Islet precursor cell (in vitro differentiated cells): ENCODE measurements at regions not wholly inside any gene's neighbourhood (a gene's known extent, or its start where the extent isn't known, plus 50 kb on each side); places are given as distances from the start of the nearest gene placed in this dataset.

ENCODE experiments used
- DNase-seq: peaks from one replicate; pipeline ENCODE4 v3.0.0-alpha.2; 2018

DNA sequence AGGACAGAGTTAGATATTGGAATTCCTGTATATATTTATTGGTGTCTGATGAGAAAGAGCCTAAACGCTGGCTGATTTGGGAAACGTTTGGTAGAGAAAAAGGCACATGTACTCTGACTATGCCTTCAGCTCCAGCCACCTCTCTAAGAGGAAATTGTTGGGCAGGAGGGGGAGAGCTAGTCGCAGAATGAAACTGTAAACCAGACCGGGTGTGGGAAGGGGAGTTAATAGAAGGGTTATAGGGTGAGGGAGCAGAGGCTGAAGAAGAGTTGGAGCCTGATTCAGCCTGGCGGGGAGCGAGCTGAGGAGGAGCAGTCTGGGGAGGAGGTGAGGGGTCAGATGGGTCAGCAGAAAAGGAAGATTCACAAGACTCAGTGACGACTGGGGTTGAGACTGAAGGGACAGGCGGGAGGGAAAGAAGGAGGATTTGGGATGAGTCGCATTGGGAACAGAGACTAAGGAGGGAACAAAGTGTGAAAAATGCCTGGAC lies 54.2 kb upstream of the RHOU start:
- DNase-seq: peak; percentile 57

DNA sequence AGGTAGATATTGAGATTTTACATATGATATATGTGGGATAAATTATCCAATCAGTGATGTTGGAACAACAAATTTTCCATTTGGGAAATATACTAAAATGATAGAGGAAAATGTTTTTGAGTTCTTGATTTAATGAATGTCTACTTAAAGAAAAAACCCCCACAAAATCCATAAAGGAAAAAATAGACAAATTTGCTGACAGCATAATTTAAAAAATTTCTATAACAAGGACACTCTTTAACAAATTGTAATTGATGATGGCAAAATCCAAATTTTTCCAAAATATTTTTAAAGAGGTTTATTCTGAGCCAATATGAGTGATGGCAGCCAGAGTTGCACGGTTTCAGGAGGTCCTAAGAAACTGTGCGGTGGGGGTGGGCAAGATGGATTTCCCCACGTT lies 51.9 kb upstream of the RHOU start:
- DNase-seq: no peak

DNA sequence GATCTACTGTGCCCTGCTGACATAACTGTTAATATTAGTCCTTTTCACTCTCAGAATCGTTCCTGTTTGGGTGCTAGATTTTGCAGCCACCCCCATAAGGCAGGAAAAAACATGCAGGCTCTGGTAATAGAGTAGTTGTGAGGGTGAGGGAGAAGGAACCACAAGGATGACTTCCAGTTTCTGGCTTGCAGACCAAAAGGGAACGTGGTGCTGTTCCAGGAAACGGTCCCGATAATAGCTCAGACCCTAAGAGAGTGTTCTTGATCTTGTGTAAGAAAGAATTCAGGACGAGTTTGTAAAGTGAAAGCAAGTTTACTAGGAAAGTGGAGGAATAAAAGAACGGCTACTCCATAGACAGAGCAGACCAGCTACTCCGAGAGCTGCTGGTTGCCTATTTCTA lies 50.7 kb upstream of the RHOU start:
- DNase-seq: peak; percentile 27

DNA sequence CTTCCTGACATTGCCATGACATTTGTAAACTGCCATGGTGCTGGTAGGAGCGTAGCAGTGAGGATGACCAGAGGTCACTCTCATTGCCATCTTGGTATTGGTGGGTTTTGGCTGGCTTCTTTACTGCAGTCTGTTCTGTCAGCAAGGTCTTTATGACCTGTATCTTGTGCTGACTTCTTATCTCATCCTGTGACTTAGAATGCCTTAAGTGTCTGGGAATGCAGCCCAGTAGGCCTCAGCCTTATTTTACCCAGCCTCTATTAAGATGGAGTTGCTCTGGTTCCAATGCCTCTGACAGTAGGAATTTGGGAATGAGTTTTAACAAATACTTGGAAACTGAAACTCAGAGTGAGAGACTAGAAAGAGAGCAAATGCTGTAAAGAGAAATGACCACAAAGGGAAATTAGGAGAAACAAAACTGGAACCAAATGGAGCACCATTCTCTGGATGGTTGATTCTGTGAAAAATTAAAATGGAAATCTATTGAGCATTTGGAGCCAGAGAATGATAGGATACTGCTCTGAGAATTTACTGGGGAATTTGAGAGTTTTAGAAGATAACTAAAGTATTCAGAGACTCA lies 50.1 kb upstream of the RHOU start:
- DNase-seq: peak; percentile 72
